ENCODE measurements at regions not wholly inside any gene's neighbourhood (a gene's known extent, or its start where the extent isn't known, plus 50 kb on each side); places are given as distances from the start of the nearest gene placed in this dataset.
A peak's percentile ranks its signal among the peaks of the same experiment; 100 is the strongest.

DNA sequence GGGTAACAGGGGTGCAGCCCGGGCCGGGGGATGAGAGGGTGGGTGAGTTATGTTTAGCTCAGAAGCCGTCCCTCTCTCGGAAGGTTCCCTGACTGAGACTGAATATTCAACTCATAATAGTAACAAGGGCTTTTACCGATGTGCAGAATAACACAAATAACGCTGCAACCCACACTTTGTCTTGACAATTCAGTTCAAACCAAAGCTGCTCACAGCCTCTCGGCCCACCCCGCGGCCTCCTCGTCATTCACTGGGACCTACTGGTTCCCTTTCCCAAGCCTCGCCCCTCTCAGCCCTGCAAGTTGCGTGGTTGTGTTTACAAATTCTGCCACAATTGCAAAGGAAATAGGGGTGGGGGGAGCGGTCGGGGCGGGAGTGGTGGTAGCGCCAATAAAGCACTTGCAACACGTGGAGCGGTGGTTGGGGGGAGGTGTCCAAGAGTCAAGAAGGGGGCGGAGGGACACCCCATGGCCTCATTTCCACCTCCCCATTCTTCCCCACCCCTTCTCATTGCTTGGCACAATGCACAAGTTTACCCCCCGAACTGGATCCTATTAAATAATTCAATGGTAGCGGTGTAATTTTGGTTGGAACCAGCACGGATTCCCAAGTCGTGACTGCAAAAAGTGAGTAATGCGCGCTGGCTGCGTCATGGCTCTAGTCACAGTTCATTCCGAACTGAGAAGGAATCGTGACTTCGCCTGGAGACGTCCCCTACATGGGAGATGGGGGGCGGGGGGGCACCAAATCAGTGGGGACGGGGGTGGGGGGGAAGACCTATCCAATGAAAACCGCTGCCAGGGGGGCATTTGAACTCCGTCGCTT lies 102.0 kb upstream of the HSD17B12 start:
- TF ChIP-seq, protein P1, sequence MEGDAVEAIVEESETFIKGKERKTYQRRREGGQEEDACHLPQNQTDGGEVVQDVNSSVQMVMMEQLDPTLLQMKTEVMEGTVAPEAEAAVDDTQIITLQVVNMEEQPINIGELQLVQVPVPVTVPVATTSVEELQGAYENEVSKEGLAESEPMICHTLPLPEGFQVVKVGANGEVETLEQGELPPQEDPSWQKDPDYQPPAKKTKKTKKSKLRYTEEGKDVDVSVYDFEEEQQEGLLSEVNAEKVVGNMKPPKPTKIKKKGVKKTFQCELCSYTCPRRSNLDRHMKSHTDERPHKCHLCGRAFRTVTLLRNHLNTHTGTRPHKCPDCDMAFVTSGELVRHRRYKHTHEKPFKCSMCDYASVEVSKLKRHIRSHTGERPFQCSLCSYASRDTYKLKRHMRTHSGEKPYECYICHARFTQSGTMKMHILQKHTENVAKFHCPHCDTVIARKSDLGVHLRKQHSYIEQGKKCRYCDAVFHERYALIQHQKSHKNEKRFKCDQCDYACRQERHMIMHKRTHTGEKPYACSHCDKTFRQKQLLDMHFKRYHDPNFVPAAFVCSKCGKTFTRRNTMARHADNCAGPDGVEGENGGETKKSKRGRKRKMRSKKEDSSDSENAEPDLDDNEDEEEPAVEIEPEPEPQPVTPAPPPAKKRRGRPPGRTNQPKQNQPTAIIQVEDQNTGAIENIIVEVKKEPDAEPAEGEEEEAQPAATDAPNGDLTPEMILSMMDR (IDR thresholded peaks at IDR 0.05) = no peak
- TF ChIP-seq POLR2A (IDR thresholded peaks at IDR 0.05) (no peak), EP300 (IDR thresholded peaks at IDR 0.05) (no peak), POLR2AphosphoS5 (IDR thresholded peaks at IDR 0.05) (no peak)
- H3K36me3 ChIP-seq = no peaks in the 10 kb centered on the region
- no peak overlapping the region for H3K27ac ChIP-seq
- H3K27me3 ChIP-seq = peaks cover 100% of the 10 kb centered on the region
- DNase-seq (ENCODE audit: low spot score in 2 of 2) = no peak
- peaks cover 59% of the 10 kb centered on the region for H3K4me1 ChIP-seq
- H3K4me3 ChIP-seq = peak overlapping the region; percentile 53
- H3K9me3 ChIP-seq = no peaks in the 10 kb centered on the region
- WGBS = 3% methylated on average over 32 of the region's 35 CpGs

DNA sequence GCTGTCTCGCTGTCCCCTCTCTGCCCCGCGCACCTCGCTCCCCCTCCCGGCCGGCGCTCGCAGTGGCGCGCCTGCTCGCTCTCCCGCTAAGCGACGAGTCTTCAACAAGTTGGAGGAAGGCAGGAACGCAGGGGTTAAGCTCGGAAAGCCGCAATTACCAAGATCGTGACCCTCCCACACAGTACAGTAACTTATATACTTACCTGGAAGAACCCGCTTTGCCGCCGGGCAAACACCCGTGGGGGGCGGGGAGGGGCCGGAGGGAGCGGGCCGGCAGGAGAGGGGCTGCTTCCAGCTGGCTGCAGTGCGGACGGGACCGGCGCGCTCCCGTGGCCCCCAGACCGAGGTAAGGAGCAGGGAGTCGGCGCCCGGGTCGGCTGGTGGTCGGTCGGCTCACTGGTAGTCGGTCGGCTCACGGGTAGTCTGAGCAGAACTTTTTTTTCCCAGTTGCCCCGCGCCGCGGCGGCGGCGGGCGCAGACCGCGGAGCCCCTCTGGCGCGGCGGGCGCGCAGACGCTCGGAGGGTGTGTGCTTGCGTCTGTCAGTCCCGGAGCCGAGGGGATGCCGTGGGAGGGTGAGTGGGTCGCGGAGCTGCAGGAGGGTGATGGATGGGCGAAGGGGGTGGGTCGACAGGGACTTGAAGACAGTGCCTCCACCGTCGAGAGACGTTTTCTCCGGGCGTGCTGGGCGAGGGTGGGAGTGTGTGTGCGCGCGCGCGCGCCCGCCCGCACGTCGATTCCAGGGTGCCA lies 101.2 kb upstream of the HSD17B12 start:
- peak overlapping the region; percentile 53 for H3K4me3 ChIP-seq
- peaks cover 100% of the 10 kb centered on the region for H3K27me3 ChIP-seq
- no peak for DNase-seq (ENCODE audit: low spot score in 2 of 2)
- no peaks in the 10 kb centered on the region for H3K9me3 ChIP-seq
- no peaks in the 10 kb centered on the region for H3K36me3 ChIP-seq
- H3K4me1 ChIP-seq = peaks cover 59% of the 10 kb centered on the region
- 0% methylated on average over 10 of the region's 83 CpGs for WGBS
- no peak overlapping the region for H3K27ac ChIP-seq
- TF ChIP-seq EP300 (IDR thresholded peaks at IDR 0.05) = no peak
- no peak for TF ChIP-seq POLR2A (IDR thresholded peaks at IDR 0.05)
- TF ChIP-seq, protein P1 (IDR thresholded peaks at IDR 0.05) = no peak
- TF ChIP-seq POLR2AphosphoS5 (IDR thresholded peaks at IDR 0.05) = no peak

DNA sequence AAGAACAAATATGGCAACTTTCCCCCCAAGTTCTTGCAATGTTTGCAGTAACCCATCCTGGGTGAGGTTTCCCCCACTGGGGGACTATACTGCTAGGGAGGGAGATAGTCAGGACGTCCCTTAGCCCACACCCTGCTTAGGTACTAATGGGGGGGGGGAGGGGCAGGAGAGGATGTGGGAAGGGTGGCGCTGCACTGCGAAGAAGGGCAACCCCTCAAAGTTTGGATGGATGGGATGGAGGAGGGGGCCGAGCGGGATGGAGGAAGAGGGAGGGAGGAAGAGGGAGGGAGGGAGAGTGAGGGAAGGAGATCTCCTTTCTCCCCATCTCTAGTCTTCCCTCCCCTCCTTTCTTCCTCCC lies 100.6 kb upstream of the HSD17B12 start:
- Histone ChIP-seq H3K4me1 (peaks cover 57% of the 10 kb centered on the region), H3K4me3 (peak overlapping the region; percentile 53), H3K36me3 (no peaks in the 10 kb centered on the region), H3K27me3 (peaks cover 100% of the 10 kb centered on the region), H3K27ac (no peak overlapping the region), H3K9me3 (no peaks in the 10 kb centered on the region)
- TF ChIP-seq POLR2AphosphoS5 (IDR thresholded peaks at IDR 0.05) (no peak), POLR2A (IDR thresholded peaks at IDR 0.05) (no peak), EP300 (IDR thresholded peaks at IDR 0.05) (no peak)
- TF ChIP-seq, protein P1 (IDR thresholded peaks at IDR 0.05) = no peak
- no peak for DNase-seq (ENCODE audit: low spot score in 2 of 2)
- 0% methylated on average over 5 of the region's 5 CpGs for WGBS

DNA sequence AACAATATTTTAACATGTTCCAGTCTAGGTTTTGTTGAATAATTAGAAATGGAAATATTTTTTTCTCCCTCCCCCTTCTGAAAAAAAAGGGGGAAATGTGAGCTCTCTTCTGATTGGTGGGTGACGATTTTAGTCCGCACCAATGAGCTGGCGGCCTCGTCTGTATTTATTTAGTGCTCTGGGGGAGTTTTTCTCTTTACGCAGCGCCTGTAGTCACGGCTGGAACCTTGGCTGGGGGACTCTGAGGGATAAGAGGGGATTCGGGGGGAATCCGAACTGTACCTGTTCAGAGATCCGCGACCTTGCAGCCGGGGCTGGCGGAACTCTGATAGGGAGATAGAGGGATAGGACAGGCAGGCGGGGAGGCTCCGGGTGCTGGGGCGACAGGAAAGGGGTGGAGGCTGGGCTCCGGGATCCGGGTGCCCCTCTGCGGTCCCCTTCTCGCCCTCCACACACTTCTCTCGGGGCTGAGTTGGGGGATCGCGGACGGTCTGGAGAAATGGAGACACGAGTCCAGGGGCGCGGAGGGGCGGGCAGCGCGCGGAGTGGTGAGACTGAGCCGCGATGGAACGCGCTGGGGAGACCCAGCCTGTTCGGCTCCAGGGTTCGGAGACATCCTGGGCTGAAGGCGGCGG lies 99.7 kb upstream of the HSD17B12 start:
- Histone ChIP-seq H3K27me3 (peaks cover 94% of the 10 kb centered on the region), H3K4me3 (peak overlapping the region; percentile 29), H3K27ac (no peak overlapping the region), H3K36me3 (no peaks in the 10 kb centered on the region), H3K4me1 (peaks cover 47% of the 10 kb centered on the region), H3K9me3 (no peaks in the 10 kb centered on the region)
- no peak for DNase-seq (ENCODE audit: low spot score in 2 of 2)
- WGBS = 6% methylated on average over 25 of the region's 39 CpGs
- TF ChIP-seq, protein P1 (IDR thresholded peaks at IDR 0.05) = no peak
- TF ChIP-seq POLR2A (IDR thresholded peaks at IDR 0.05) (no peak), POLR2AphosphoS5 (IDR thresholded peaks at IDR 0.05) (no peak), EP300 (IDR thresholded peaks at IDR 0.05) (no peak)

Data from suprapubic skin (tissue), 4 donors.